ENCODE measurements at regions not wholly inside any gene's neighbourhood (a gene's known extent, or its start where the extent isn't known, plus 50 kb on each side); places are given as distances from the start of the nearest gene placed in this dataset.

DNA sequence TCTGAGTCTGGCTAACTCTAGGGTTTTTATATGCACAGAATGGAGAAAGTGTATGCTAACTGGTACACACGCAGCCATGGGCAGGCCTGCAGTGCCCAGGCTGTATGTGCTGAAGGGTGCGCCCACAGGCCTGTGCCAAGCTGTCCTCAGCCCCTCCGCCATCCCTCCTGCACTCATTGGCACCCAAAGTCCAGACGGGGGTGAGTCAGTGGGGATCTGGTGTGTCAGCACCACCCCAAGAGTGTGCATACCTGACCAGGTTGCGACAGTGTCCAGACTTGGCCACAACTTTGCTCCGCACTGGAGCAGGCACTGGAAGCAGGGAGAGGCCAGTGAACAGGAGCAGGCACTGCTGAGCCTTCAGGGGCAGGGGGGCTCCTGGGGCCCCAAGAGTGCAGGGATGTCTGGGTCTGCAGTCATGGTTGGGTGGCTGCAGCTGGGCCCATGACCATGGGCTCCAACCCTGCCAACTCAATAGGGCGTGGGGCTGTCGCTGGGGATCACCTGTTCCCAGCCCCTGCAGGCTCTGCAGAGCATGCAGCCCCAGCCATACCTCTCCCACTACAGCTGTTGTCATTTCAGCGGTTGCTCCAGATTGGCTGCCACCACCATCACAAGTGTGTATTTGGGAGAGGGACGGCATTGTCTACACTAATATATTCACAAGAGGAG is 717.8 kb downstream of the EPHA7 start:
- in situ Hi-C loops (cut with MboI; ENCODE audit: low pct_unique_long_range_greater_than_20kb, low sequenced_read_pairs, unreplicated experiment): no loop called here
- DNase-seq (ENCODE audit: low spot score): no peak
- TF ChIP-seq, protein P1, sequence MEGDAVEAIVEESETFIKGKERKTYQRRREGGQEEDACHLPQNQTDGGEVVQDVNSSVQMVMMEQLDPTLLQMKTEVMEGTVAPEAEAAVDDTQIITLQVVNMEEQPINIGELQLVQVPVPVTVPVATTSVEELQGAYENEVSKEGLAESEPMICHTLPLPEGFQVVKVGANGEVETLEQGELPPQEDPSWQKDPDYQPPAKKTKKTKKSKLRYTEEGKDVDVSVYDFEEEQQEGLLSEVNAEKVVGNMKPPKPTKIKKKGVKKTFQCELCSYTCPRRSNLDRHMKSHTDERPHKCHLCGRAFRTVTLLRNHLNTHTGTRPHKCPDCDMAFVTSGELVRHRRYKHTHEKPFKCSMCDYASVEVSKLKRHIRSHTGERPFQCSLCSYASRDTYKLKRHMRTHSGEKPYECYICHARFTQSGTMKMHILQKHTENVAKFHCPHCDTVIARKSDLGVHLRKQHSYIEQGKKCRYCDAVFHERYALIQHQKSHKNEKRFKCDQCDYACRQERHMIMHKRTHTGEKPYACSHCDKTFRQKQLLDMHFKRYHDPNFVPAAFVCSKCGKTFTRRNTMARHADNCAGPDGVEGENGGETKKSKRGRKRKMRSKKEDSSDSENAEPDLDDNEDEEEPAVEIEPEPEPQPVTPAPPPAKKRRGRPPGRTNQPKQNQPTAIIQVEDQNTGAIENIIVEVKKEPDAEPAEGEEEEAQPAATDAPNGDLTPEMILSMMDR (IDR thresholded peaks at IDR 0.05; ENCODE audit: extremely low read depth, insufficient read depth, missing control alignments): no peak

DNA sequence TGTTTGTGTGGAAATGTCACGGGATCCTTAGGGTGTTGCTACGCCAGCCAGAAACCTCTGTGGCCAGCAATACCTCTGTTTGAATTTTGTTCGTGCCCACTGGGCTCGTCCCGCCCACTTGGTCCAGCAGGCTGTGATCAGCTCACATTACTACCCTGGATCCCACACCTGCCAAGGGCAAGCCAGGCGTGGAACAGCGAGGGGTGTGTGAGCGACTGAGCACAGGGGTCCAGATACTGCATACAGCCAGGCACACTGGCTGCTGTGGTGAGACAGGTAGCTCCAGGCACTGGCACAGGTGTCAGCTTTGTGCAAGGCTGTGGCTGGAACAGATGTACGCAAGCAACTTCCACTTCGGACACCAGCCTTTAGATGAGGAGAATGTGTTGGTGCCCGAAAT is 718.9 kb downstream of the EPHA7 start:
- TF ChIP-seq, protein P1 (IDR thresholded peaks at IDR 0.05; ENCODE audit: extremely low read depth, insufficient read depth, missing control alignments): no peak
- in situ Hi-C loops (cut with MboI; ENCODE audit: low pct_unique_long_range_greater_than_20kb, low sequenced_read_pairs, unreplicated experiment): no loop called here
- no peak for DNase-seq (ENCODE audit: low spot score)

DNA sequence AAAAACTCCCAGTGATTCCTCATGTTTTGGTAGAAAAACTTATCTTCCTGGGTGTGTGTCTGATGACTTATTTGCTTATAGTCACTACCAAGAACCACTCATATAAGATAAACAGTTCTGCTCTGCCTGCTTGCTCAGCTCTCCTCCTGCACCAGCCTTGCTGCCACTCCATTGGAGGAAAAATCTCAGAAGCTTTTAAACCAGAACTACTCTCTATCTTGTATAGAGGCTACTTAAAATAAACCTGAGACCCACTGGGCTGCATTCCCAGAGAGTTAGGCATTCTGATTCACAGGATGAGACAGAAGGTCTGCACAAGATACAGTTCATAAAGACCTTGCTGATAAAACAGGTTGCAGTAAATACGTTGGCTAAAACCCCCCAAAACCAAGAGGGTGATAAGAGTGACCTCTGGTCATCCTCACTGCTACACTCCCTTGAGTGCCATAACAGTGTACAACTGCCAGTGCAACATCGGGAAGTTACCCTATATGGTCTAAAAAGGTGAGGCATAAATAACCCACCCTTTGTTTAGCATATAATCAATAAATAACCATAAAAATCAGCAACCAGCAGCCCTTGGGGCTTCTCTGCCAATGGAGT is 728.3 kb downstream of the EPHA7 start:
- in situ Hi-C loops (cut with MboI; ENCODE audit: low pct_unique_long_range_greater_than_20kb, low sequenced_read_pairs, unreplicated experiment): no loop called here
- TF ChIP-seq, protein P1 (IDR thresholded peaks at IDR 0.05; ENCODE audit: extremely low read depth, insufficient read depth, missing control alignments): no peak
- no peak for DNase-seq (ENCODE audit: low spot score)

DNA sequence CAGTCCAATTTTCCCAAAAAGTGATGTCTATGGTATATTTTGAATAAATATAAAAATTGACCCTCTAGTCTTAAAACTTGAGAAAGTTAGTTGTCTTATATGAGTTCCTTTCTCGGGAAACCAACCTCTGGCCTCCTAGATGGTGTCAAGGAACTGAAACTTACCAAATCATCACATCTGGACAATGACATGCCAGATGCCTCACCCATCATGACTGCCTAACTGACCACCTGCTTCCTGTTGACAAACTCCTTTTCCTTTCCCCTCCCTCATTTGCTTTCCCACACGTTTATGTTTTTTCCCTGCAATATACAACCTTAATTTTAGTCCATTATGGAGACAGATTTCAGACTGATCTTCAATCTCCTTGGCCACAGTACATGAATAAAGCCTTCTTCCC is 731.0 kb downstream of the EPHA7 start:
- in situ Hi-C loops (cut with MboI; ENCODE audit: low pct_unique_long_range_greater_than_20kb, low sequenced_read_pairs, unreplicated experiment): no loop called here
- no peak for DNase-seq (ENCODE audit: low spot score)
- TF ChIP-seq, protein P1 (IDR thresholded peaks at IDR 0.05; ENCODE audit: extremely low read depth, insufficient read depth, missing control alignments): no peak

DNA sequence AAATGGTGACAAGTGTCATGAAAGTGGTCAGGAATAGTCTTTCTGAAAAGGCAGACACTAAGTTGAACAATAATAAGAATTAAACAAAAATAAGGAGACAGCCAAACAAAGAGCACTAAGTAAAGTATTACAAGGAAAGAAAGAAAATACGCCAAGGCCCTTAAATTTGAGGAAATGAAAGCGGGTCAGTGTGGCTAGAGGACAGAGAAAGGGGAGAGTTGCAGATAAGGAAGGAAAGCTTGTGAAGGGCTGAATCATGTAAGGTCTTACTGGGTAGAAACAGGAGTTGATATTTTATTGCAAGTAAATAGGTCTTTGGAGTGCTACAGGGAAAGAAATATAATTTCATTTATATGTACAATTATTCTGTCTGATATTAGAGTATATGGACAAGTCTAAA is 732.1 kb downstream of the EPHA7 start:
- in situ Hi-C loops (cut with MboI; ENCODE audit: low pct_unique_long_range_greater_than_20kb, low sequenced_read_pairs, unreplicated experiment): no loop called here
- no peak for DNase-seq (ENCODE audit: low spot score)
- TF ChIP-seq, protein P1 (IDR thresholded peaks at IDR 0.05; ENCODE audit: extremely low read depth, insufficient read depth, missing control alignments): no peak

DNA sequence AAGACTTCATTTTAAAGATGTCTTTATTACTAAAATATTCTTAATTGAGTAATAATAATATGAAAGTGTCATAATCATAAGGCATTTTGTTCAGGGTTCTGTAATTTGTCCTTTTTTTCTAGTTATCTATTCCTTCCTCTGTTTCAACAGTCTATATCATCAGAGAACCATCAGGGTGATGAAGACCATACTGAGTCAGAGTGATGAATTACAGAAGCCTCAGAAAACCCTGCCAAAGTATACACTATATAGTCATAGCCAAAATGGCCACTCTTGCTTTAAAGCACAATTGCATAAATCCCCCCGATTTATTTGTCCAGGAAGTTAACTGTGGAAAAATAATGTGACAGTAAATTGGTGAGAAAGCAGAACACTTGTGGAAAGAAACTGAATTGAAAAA is 735.0 kb downstream of the EPHA7 start:
- in situ Hi-C loops (cut with MboI; ENCODE audit: low pct_unique_long_range_greater_than_20kb, low sequenced_read_pairs, unreplicated experiment): no loop called here
- TF ChIP-seq, protein P1 (IDR thresholded peaks at IDR 0.05; ENCODE audit: extremely low read depth, insufficient read depth, missing control alignments): no peak
- no peak for DNase-seq (ENCODE audit: low spot score)

Data from GM13977 (cell line).